Karpas-422 (cell line): ENCODE measurements at regions not wholly inside any gene's neighbourhood (a gene's known extent, or its start where the extent isn't known, plus 50 kb on each side); places are given as distances from the start of the nearest gene placed in this dataset.
"Not testable (repeated sequence)": the region's sequence is repeated elsewhere in the genome, so short reads cannot be mapped to it uniquely, and the experiment has no call there.

ENCODE experiments used
- DNase-seq: peaks from one replicate; pipeline ENCODE4 v3.0.0-alpha.2; 2015
- H2AFZ ChIP-seq: fragments of 200-600 bp; sonication (generic); 2 replicates; pipeline ENCODE4 v1.6.1; 2014; ENCODE audit warnings: antibody characterized with exemption, low read length, mixed read lengths
- H3K27ac ChIP-seq: fragments of 200-600 bp; sonication (generic); 2 replicates; pipeline ENCODE4 v1.5.1; 2014; ENCODE audit warnings: mild to moderate bottlenecking, low read length, moderate library complexity
- H3K27me3 ChIP-seq: fragments of 200-600 bp; sonication (generic); 2 replicates; pipeline ENCODE4 v1.6.1; 2014; ENCODE audit warnings: low read length, mixed read lengths
- H3K36me3 ChIP-seq: fragments of 200-600 bp; sonication (generic); 2 replicates; pipeline ENCODE4 v1.6.1; 2014; ENCODE audit warnings: low read length, mixed read lengths; ENCODE audit not compliant: insufficient read depth
- H3K4me1 ChIP-seq: fragments of 200-600 bp; sonication (generic); 2 replicates; pipeline ENCODE4 v1.6.1; 2014; ENCODE audit warnings: mild to moderate bottlenecking, low read length, mixed read lengths
- H3K4me2 ChIP-seq: fragments of 200-600 bp; sonication (generic); 2 replicates; pipeline ENCODE4 v1.6.1; 2014; ENCODE audit warnings: low read length, low read depth, mild to moderate bottlenecking; ENCODE audit not compliant: poor library complexity, severe bottlenecking
- H3K4me3 ChIP-seq: fragments of 200-600 bp; sonication (generic); 2 replicates; pipeline ENCODE4 v1.5.1; 2014; ENCODE audit warnings: mild to moderate bottlenecking, antibody characterized with exemption, low read length, mixed read lengths
- H3K79me2 ChIP-seq: fragments of 200-600 bp; sonication (generic); 2 replicates; pipeline ENCODE4 v1.6.1; 2014; ENCODE audit warnings: mild to moderate bottlenecking, low read length, mixed read lengths
- H3K9ac ChIP-seq: fragments of 200-600 bp; sonication (generic); 2 replicates; pipeline ENCODE4 v1.6.0; 2014; ENCODE audit warnings: low read length
- H3K9me2 ChIP-seq: fragments of 200-600 bp; sonication (generic), shearing (Covaris generic); replicated peaks from 2 replicates; pipeline ENCODE4 v1.6.0; 2014; ENCODE audit warnings: mild to moderate bottlenecking, low read length, moderate library complexity; ENCODE audit not compliant: insufficient read depth
- H3K9me3 ChIP-seq: fragments of 300-700, 200-600 bp; sonication (generic); 2 replicates; pipeline ENCODE4 v1.6.1; 2014; ENCODE audit warnings: low read length, mixed read lengths
- H4K20me1 ChIP-seq: fragments of 200-600 bp; sonication (generic); 2 replicates; pipeline ENCODE4 v1.6.1; 2014; ENCODE audit warnings: mild to moderate bottlenecking, antibody characterized with exemption, low read length, low read depth; ENCODE audit not compliant: insufficient read depth

- Histone ChIP-seq H3K4me3 (no peak overlapping the region), H3K27me3 (no peaks in the 10 kb centered on the region), H3K9me2 (0 out of 2 replicates have a peak, but pooled peaks cover 2% of the 10 kb centered on the region), H4K20me1 (0 out of 2 replicates have a peak, but pooled peaks cover 5% of the 10 kb centered on the region), H3K79me2 (no peaks in the 10 kb centered on the region), H3K4me2 (no peak overlapping the region), H3K9ac (no peak overlapping the region), H3K36me3 (no peaks in the 10 kb centered on the region), H3K27ac (no peak overlapping the region), H3K4me1 (peaks cover 9% of the 10 kb centered on the region), H2AFZ (no peak overlapping the region), H3K9me3 (no peaks in the 10 kb centered on the region)
- no peak for DNase-seq
Measured at GRCh38 chr6:6486595-6486994, 101.9 kb upstream of the LY86 start.

GRCh38 chr6:6491761-6492160 lies 96.8 kb upstream of the LY86 start:
- Histone ChIP-seq H3K9me3 (no peaks in the 10 kb centered on the region), H4K20me1 (no peaks in the 10 kb centered on the region), H3K27ac (no peak overlapping the region), H3K36me3 (no peaks in the 10 kb centered on the region), H2AFZ (no peak overlapping the region), H3K9me2 (no peaks in the 10 kb centered on the region), H3K4me2 (no peak overlapping the region), H3K79me2 (no peaks in the 10 kb centered on the region), H3K27me3 (no peaks in the 10 kb centered on the region), H3K4me1 (no peaks in the 10 kb centered on the region), H3K9ac (no peak overlapping the region), H3K4me3 (no peak overlapping the region)
- DNase-seq: no peak

GRCh38 chr6:6492675-6493074 lies 95.8 kb upstream of the LY86 start:
- Histone ChIP-seq H3K27me3 (no peaks in the 10 kb centered on the region), H3K4me3 (no peak overlapping the region), H3K36me3 (no peaks in the 10 kb centered on the region), H4K20me1 (no peaks in the 10 kb centered on the region), H3K27ac (no peak overlapping the region), H3K4me1 (no peaks in the 10 kb centered on the region), H3K4me2 (no peak overlapping the region), H3K9me2 (no peaks in the 10 kb centered on the region), H3K79me2 (no peaks in the 10 kb centered on the region), H3K9me3 (no peaks in the 10 kb centered on the region), H3K9ac (no peak overlapping the region), H2AFZ (no peak overlapping the region)
- no peak for DNase-seq

GRCh38 chr6:6494139-6494538 lies 94.4 kb upstream of the LY86 start:
- H2AFZ ChIP-seq, DNase-seq: not testable (repeated sequence)

GRCh38 chr6:6494677-6495076 lies 93.8 kb upstream of the LY86 start:
- no peaks in the 10 kb centered on the region for H3K36me3 ChIP-seq
- H2AFZ ChIP-seq: no peak overlapping the region
- H3K9me2 ChIP-seq: no peaks in the 10 kb centered on the region
- H3K79me2 ChIP-seq: no peaks in the 10 kb centered on the region
- no peak overlapping the region for H3K4me3 ChIP-seq
- H4K20me1 ChIP-seq: no peaks in the 10 kb centered on the region
- no peaks in the 10 kb centered on the region for H3K4me1 ChIP-seq
- H3K4me2 ChIP-seq: no peak overlapping the region
- no peak overlapping the region for H3K9ac ChIP-seq
- DNase-seq: peak; percentile 85
- H3K27me3 ChIP-seq: no peaks in the 10 kb centered on the region
- H3K27ac ChIP-seq: no peak overlapping the region
- H3K9me3 ChIP-seq: no peaks in the 10 kb centered on the region

More at GRCh38 chr6:6494139-6494538, 94.4 kb upstream of the LY86 start:
- H3K79me2 ChIP-seq, H3K27me3 ChIP-seq, H3K4me2 ChIP-seq, H3K9me2 ChIP-seq, H3K9me3 ChIP-seq, H3K4me1 ChIP-seq, H3K9ac ChIP-seq, H4K20me1 ChIP-seq, H3K4me3 ChIP-seq, H3K36me3 ChIP-seq, H3K27ac ChIP-seq: not testable (repeated sequence)

GRCh38 chr6:6495851-6496250 lies 92.7 kb upstream of the LY86 start:
- H3K9ac ChIP-seq: no peak overlapping the region
- no peak for DNase-seq
- H3K27me3 ChIP-seq: no peaks in the 10 kb centered on the region
- H3K4me3 ChIP-seq: no peak overlapping the region
- H3K9me2 ChIP-seq: no peaks in the 10 kb centered on the region
- no peaks in the 10 kb centered on the region for H3K4me1 ChIP-seq
- H3K4me2 ChIP-seq: no peak overlapping the region
- no peaks in the 10 kb centered on the region for H3K9me3 ChIP-seq
- no peak overlapping the region for H2AFZ ChIP-seq
- no peaks in the 10 kb centered on the region for H3K36me3 ChIP-seq
- H4K20me1 ChIP-seq: no peaks in the 10 kb centered on the region
- H3K27ac ChIP-seq: no peak overlapping the region
- no peaks in the 10 kb centered on the region for H3K79me2 ChIP-seq

GRCh38 chr6:6497541-6497940 lies 91.0 kb upstream of the LY86 start:
- no peak for DNase-seq
- Histone ChIP-seq H3K27ac (no peak overlapping the region), H3K9me3 (no peaks in the 10 kb centered on the region)

GRCh38 chr6:6497976-6498375 lies 90.5 kb upstream of the LY86 start:
- Histone ChIP-seq H3K4me2 (no peak overlapping the region), H3K9me3 (no peaks in the 10 kb centered on the region), H3K4me3 (no peak overlapping the region), H3K27me3 (no peaks in the 10 kb centered on the region), H2AFZ (no peak overlapping the region), H3K36me3 (no peaks in the 10 kb centered on the region), H3K79me2 (no peaks in the 10 kb centered on the region), H3K27ac (no peak overlapping the region), H3K4me1 (no peaks in the 10 kb centered on the region), H4K20me1 (no peaks in the 10 kb centered on the region), H3K9ac (no peak overlapping the region), H3K9me2 (no peaks in the 10 kb centered on the region)
- DNase-seq: no peak

More at GRCh38 chr6:6497541-6497940, 91.0 kb upstream of the LY86 start:
- Histone ChIP-seq H3K4me1 (no peaks in the 10 kb centered on the region), H3K36me3 (no peaks in the 10 kb centered on the region), H3K4me3 (no peak overlapping the region), H3K4me2 (no peak overlapping the region), H3K9me2 (no peaks in the 10 kb centered on the region), H3K79me2 (no peaks in the 10 kb centered on the region), H4K20me1 (no peaks in the 10 kb centered on the region), H3K27me3 (no peaks in the 10 kb centered on the region), H2AFZ (no peak overlapping the region), H3K9ac (no peak overlapping the region)

GRCh38 chr6:6503191-6503590 lies 85.3 kb upstream of the LY86 start:
- no peak overlapping the region for H2AFZ ChIP-seq
- no peak overlapping the region for H3K27ac ChIP-seq
- H3K9me3 ChIP-seq: no peaks in the 10 kb centered on the region
- H3K4me1 ChIP-seq: no peaks in the 10 kb centered on the region
- DNase-seq: no peak
- no peaks in the 10 kb centered on the region for H3K27me3 ChIP-seq
- no peak overlapping the region for H3K4me2 ChIP-seq
- no peaks in the 10 kb centered on the region for H3K79me2 ChIP-seq
- H3K9ac ChIP-seq: no peak overlapping the region
- no peaks in the 10 kb centered on the region for H3K36me3 ChIP-seq
- no peak overlapping the region for H3K4me3 ChIP-seq
- H3K9me2 ChIP-seq: no peaks in the 10 kb centered on the region
- H4K20me1 ChIP-seq: no peaks in the 10 kb centered on the region; the same call in 1 of the 2 replicates
